T1000 (cell line): ENCODE measurements at regions not wholly inside any gene's neighbourhood (a gene's known extent, or its start where the extent isn't known, plus 50 kb on each side); places are given as distances from the start of the nearest gene placed in this dataset.

Source experiments
- DNase-seq: peaks from one replicate; lab custom pipeline; 2025; ENCODE audit warnings: mixed read lengths; lab: John Stamatoyannopoulos, UW

DNA sequence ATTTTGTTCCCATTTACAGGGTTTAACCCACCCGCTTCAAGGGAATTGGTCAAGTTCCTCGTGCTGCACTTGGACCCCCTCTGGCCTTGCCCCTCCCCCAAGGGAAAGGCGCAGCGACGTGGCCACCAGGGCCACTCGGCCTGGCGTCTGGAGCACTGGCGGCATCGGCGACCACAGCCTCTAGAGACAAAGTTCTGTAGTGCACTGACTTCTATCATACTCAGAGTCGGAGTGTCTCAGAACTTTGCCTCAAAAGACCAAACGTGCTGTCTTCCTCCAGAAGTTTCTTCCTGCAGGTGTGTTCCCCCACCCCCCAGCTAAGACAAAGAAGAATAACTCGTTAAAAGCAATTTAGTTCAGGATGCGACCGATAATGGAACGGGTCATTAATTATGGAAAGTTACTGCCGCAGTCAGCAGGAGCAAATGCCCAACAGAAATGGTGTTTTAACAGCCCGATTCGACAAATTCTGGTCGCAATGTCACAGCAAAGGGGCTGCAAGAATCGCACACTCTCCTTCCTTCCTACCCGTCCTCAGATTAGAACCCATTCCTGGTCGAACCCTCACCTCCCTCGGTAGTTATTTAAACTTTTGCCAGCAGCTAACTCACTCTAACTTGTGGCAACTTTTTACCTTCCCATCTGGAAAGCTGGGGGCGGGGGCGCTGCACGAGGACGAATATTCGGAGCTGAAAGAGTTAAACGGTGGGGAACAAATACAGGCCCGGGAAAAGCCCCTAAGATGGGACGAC, 202.1 kb upstream of the NFE2L3 start:
- no peak for DNase-seq

DNA sequence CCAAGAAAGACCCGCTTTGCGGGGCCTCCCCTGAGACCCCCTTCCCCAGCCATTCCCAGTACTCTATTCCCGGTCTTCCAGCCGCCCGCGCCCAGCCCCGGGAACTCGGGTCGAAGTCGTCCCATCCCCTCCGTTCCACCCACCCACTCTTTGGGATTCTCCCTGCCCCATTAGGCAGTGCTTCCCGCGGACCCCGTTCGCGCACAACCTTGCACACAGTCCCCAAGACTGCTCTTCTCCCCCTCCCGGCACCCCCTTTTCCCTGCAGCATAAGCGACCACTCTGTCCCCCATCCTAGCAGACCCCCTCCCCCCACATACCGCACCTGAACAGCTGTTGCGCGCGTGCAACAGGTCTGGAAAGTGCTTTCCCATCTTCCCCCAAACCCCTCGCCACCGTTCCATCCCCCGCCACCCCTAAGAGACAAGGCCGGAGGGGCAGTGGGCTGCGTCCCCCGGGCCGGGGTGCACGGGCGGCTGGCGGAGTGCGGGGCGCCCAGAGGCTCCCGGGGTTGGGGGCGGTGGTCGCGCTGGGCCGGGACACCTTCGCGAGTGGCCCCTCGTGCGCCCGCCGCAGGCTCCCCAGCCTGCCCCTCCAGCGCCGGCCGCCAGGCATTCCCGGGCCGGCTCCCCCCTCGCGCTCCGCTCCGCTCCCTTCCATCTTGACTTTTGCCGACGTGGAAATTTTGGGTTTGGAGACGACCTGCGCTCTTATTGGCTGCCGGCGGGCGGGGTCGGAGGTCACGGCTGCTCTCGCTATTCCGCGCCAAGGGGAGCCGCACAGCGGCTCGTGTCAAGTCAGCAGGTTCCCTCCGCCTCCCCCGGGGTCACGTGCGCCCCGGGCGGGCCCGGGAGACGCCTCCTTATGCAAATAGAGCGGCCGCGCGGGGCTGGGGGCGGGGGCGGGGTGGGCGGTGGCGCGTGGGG, 201.2 kb upstream of the NFE2L3 start:
- no peak for DNase-seq

DNA sequence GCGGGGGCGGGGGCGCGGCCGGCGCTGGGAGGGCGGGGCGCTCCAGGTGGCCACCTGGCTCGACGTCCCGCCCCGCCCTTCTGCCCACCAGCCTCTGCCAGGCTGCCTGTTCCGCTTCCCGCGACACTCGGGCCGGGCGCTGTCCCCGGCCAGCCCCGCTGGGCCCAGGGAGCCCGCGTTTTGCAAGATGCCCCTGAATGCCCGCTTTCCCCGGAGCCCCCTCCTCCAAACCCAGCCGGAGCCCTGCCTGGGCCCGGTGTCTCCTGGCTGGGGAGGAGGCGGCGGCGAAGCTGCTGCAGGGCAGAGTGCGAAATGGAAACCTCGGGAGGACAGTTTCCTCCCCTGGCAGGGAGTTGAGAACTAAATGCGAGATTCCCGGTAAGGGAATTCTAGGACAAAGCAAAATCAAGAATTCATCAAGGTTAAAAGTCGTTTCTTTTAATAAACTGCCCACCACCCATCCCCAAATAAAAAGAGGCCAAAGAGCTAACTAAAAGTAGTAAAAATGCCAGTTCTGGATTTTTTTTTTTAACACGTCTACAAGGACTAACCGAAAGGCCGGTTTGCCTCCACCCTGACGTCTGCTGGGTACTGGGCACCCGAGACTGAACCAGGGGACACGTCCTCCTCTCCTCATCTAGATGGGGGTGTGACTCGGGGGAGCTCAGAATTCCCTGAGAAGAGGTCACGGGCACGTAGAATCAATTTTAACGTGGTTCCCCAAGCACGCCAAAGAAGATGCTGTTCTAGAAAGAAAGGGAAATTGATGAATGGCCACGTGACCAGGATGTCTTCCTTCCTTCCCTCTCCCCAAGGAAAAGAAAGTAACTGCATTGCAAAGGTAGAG, 200.4 kb upstream of the NFE2L3 start:
- no peak for DNase-seq

DNA sequence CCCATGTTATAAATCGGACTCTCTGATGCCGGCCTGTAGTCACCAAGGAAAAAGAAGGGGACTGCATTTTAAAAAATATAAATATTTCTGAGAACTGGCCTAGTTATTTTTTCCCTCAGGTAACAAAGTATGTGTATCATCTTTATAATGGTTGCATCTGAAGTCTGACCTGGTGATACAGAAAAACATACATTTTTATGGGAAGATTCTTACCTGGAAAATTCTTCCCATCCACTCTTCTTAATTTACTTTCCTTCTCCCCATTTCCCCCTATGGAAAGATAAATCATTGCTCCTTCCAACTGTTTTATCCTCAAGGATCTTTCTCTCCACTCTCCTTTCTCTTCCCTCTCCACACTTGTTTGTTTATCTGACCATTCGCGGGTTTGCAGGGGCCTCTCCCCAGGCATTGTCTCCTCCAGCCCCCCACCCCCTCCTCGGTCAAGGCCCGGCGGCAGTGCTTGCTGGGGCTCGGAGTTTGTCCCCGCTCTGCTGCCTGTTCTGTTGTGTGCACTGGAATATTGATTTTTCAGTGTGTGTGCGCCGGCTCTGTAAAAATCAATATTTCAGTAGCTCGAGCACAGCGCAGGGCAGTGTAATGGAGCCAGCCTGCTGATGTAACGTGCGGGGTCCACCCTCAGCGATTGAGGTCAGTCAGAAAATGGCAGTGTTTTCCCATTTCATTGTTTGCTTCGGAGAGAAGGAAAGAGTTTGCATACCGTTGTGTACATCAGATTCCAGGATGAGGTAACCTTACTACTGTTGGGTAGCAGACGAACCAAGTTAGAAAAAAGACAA, 199.5 kb upstream of the NFE2L3 start:
- DNase-seq, result no peak

DNA sequence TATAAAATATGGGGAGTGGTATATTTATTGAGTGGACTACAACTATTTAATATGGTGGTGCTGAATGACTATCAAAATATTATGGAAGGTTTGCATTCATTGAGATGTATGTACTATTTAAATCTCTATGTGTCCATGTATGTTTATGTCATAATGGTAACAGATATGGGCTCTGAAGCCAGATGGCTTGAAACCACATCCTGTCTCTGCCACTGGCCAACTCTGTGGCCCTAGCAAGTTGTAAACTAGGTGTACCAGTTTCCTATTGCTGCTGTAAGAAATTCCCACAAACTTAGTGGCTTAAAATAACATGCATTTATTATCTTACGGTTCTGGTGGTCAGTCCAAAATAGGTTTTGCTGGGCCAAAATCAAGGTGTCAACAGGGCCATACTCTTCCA, 198.1 kb upstream of the NFE2L3 start:
- no peak for DNase-seq

DNA sequence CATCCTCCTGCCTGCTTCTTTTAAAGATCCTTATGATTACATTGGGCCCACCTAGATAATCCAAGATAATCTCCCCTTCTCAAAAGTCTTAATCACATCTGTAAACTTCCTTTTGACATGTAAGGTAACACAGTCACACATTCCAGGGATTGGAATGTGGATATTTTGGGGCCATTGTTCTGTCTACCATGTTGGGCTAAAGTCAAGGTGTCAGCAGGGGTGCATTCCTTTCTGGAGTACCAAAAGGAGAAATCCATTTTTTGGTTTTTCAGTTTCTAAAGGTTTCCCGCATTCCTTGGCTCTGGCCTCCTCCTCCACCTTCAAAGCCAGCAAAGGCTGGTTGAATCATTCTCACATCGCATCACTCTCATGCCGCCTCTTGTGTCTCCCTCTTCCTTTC, 197.6 kb upstream of the NFE2L3 start:
- no peak for DNase-seq

DNA sequence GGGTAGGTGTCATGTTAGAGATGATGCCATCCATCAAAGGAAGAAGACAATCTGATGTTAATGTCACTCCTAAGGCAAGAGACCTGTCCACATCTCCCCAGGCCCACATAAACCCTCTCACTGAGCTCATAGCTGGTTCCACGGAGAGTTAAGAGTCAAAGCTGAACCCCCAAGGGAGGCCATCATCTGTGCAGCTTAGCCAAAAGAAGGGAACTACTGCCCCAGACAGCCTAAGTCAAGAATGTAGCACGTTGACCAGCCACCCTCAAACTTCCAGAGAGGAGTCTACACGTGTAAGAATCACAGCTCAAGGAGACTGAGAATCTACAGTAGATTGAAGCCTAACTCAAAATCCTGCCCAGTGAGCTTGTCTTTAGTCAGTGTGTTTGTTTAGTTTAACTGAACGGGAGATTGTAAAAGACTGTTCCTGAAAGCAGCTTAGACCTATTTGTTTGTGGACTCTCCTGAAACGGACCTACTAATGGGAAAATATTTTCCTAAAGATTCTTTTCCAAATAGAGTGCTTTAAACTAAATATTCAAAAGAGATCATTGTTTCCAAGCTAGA, 192.7 kb upstream of the NFE2L3 start:
- DNase-seq, result no peak

DNA sequence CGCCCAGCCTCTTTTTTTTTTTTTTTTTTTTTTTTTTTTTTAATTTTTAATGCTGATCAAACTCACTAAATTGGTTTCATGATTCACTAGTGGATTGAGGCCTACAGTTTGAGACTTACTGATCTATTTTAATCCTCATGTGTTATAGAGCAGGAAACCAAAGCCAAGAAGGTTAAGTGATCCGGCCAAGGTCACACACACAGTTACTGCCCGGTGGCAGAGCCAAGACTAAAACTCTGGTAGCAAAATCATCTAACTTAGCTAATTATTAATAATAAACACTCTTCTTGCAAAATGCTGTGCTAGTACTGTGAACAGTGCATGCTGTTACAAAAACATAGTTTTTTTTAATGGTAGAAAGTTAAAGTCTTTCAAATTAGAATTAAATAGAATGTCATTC, 188.3 kb upstream of the NFE2L3 start:
- no peak for DNase-seq

DNA sequence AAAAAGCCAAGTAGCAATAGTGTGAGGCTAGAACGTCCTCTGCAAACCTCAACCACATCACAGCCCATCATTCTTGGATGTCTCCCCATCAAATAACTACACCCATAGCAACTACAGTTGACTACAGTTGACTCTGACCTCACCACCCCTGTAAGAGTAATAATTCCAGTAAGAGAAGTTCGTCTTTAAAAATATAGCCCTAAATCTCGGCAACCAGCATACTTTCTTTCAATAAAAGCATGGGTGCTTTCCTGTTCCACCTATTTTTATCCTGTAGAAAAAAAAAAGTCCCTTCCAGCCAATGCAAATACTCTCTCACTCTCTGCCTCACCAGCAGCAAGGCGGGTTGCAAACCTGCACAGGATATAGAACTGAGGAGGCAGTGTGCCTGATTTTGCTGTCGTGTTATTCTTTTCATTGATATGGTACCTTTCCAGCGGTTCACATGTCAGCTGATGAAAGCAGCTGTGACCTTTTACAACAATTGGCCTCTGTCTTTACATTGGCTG, 187.5 kb upstream of the NFE2L3 start:
- DNase-seq, result no peak

DNA sequence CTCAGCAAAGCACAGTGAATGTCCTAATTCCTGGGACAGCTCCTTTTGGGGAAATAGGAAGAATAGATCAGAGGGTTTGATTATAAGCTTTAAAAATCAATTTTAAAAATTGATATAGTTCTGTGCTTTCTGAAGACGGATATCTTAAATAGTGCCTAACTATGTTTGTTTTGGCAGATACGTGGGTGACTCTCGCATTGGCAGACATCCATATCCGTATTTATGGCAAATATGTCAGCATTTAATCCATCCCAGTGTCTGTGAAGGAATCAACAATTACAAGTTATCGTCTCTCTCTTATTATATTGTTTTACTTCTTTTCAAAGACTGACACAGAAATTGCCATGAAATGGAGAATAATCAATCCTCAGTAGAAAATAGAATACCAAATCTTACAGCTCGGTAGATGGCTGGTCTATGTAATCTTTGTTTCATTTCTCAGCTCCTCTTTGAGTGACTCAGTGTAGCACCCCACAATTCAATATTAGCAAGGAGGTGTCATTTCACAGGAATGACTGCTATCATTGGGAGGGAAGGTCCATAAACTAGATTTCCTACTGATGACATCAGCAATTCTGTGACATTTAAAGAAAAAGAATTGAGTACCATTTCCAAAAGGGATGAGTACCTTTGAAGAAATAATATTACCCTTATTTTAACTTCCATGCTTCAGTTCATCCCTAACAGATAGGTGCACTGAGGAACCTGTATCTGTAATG, 186.4 kb upstream of the NFE2L3 start:
- no peak for DNase-seq

DNA sequence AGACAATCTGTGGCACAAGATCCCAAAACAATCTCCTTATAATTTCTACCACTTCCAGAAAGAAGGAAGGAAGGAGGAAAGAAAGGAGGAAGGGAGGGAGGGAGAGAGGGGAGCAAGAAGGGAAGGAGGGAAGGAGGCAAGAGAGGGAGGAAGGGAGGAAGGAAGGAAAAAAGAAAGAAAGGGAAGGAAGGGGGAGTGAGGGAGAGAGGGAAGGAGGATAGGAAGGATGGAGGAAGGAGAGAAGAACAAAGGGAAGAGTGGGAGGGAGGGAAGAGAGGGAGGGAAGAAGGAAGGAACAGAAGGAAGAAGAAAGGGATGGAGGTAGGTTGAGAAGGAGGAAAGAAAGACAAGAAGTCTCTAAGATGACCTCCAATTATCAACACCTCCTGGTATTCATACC, 185.5 kb upstream of the NFE2L3 start:
- DNase-seq, result no peak

DNA sequence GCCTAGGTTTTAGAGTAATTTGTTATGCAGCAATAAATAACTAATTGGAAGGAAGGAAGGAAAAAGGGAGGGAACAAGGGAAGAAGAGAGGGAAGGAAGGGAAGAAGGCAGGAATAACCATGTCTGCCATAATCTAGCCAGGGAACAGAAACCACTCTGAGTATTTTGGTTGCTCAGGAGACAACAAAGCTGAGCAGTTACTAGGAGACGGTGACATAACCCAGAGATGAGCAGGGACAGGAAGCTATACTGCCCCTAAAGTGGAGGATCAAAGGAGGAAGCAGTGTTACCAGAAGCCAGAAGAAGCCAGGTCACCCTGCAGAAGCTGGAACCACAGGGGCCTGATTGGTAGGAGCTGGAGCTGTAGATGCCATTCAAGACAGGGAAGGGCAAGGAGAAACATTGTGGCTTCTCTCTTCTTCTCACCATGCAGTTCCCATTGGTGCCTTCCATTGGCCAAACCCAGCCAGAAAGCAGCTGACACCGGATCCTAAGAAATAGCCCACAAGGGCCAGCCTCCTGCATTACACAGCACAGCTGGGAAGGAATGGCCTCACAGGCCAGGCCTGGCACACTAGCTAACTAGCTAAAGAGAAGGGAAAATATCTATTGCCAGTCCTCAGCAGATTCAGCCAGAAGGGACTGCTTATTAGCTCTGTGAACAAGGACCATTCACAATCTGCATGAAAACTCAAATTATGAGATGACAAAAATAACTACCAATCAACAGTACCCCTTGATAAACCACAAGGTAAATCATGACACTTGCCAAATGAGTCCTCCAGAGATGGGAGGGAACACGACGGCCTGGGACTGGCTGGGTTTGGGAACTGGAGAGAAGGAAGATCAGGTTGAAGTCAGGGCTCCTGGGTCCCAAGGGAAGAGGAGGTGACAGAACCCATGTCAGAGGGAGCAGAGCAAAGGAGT, 184.5 kb upstream of the NFE2L3 start:
- DNase-seq, result no peak

DNA sequence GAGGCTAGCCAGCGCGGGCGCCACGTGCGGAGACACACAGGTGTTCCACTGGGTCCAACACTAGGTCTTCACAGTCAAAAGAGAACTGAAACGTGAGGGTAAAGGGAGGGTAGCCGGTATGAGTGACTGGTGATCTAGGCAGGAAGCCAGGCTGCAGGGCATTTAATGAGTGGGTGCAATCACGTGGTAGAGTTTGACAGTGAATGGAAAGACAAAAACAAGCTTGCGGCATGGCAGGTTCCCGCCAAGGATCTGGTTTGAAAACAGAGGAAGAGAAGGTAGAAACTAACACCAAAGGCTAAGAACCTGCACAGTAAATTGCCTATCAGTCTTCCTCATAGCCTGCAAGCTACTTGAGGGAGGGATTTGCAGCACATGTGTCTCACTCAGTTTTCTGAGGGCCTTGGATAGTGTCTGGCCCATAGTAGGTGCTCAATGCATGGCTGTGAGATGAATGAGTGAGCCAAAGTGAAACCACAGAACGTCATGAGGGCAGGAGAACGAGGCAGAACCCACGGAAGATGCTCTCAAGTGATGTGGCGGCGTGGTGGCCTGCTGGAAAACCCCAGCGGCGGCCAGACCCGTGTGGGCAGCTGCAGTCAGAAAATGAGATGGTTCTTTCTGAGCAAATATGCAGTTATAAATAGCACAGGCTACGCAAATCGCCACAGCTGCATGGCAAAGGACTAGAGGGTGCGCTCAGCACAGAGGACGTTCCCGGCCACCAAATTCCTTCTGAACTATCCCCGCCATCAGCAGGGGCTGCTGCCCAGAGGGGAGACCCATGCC, 183.6 kb upstream of the NFE2L3 start:
- DNase-seq, result no peak

DNA sequence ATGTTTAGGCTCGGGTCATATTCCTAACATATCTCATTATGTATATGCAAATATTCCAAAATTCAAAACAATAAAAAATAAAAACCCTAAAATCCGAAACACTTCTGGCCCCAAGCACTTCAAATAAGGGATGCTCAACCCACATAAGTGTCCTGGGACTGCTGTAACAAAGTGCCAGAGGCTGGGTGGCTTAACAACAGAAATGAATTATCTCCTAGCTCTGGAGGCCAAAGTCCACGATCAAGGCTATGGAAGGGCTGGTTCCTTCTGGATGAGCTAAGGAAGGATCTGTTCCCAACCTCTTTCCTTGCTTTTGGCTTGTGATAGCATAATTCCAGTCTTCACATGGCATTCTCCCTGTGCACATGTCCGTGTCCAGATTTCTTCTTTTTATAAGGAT, 181.6 kb upstream of the NFE2L3 start:
- no peak for DNase-seq

DNA sequence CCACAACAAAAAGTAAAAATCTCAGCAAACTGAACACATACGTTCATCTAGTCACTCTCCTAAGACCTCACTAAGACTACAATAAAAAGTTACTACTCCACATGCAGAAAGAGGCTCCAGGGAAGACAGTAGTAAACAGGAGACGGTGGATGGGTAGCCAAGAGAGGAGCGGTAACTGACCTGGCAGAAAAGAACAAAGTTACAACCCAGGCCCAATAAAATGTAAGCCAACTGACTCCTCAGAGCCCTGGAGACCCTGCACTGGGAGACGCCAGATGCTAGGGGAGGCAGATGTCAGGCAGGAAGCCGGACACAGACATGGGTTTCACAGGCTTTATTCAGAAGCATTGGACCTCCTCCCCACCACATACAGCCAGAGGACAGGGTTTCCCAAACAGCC, 181.1 kb upstream of the NFE2L3 start:
- no peak for DNase-seq

DNA sequence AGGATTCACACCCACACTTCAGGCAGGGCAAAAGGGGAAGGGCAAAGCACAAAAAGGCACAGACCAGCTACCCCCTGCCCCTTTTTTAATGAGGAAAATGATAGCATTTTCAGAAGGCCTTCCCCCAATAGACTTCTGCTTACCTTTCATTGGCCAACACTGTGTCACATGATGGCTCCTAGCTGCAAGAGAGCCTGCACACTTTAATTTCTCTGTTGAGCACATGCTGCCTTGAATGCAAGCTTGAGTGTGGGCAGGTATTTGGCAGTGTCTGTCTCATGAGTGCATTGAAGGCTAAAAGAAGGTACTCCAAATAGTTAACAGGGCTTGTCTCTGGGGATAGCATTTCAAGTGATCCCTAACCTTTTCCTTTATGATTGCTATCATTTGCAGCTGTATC, 175.4 kb upstream of the NFE2L3 start:
- no peak for DNase-seq

DNA sequence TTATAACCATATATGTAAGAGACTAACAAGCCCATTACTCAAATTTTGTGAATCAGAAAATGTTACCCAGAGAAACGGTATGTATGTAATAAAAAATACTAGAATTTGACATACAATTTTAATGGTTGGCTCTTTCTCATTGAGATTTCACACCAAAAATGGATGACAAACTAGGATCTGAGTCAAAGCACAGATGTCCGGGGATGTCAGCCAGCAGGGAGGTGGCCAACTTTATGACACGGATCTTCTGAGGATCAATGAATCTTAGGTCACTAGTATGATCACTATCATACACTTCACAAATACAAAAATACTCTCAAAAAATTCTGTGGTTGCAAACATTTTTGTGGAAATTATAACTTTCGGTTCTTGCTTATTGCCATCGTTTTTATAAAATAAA, 173.5 kb upstream of the NFE2L3 start:
- DNase-seq, result no peak

DNA sequence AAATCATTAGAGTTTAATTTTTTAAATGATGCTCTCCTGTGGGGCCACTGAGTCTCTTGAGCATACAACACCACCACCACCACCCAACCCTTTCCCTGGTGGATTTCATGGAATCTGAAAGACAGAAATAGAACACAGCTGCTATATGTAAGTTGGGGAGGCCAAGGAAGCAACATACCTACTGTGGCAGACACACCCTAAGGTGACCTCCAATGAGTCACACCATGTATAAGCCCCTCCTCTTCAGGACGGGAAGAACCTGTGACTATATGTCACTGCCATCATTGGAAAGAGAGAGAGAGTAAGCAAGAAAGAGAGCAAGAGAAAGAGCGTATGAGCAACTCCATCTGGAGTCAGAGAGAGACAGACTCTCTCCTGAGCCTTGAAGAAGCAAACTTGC, 172.4 kb upstream of the NFE2L3 start:
- DNase-seq, result no peak
